GM23338 (cell line): ENCODE measurements at regions not wholly inside any gene's neighbourhood (a gene's known extent, or its start where the extent isn't known, plus 50 kb on each side); places are given as distances from the start of the nearest gene placed in this dataset.

Experiments used
- EZH2 ChIP-seq: fragments of 200-600 bp; sonication (generic); IDR thresholded peaks from one replicate; pipeline ENCODE4 v1.8.0; 2017; ENCODE audit warnings: antibody characterized with exemption, mild to moderate bottlenecking, low read depth; ENCODE audit not compliant: unreplicated experiment
- EZH2phosphoT487 ChIP-seq: fragments of 200-600 bp; sonication (generic); IDR thresholded peaks from one replicate; pipeline ENCODE4 v1.8.1; 2018; ENCODE audit warnings: antibody characterized with exemption; ENCODE audit not compliant: unreplicated experiment
- TF ChIP-seq, protein P1 (sequence below), 2 experiments: fragments of 200-600 bp in 1 of 2; sonication (generic) in 1 of 2; conservative IDR thresholded peaks; 2 replicates each; pipeline versions ENCODE4 v1.5.1 to v1.6.1; 2016 to 2017; ENCODE audit warnings: antibody characterized with exemption in 2 of 2, low read depth in 2 of 2, mild to moderate bottlenecking in 2 of 2, moderate library complexity in 1 of 2
- TF ChIP-seq, protein P2 (sequence below): fragments of 250-450 bp; sonication (Bioruptor Pico); IDR thresholded peaks from 2 replicates; pipeline ENCODE4 v1.5.0; 2020; ENCODE audit warnings: mild to moderate bottlenecking, moderate library complexity
- TF ChIP-seq, protein P3 (sequence below): IDR thresholded peaks from one replicate; pipeline ENCODE4 v1.6.1; 2018; ENCODE audit warnings: antibody characterized with exemption; ENCODE audit not compliant: unreplicated experiment

DNA sequence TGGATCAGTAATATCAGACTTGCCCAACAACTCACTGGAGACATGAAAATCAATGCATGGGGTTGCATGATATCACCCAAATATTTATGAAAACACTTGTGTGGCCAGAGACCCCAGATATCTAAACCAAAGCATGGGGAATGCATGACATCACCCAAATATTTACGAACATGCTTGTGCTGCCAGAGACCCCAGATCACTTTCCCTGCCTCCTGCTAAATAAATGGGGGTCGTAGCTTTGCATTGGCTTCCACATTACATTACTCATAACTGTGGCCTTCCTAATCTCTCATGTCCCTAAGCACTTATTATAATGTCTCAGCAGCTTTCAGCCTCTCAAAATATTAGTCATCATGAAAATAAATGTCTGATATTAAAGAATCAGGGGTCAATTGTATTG, 838.0 kb upstream of the DEFB115 start:
- TF ChIP-seq, protein P1, sequence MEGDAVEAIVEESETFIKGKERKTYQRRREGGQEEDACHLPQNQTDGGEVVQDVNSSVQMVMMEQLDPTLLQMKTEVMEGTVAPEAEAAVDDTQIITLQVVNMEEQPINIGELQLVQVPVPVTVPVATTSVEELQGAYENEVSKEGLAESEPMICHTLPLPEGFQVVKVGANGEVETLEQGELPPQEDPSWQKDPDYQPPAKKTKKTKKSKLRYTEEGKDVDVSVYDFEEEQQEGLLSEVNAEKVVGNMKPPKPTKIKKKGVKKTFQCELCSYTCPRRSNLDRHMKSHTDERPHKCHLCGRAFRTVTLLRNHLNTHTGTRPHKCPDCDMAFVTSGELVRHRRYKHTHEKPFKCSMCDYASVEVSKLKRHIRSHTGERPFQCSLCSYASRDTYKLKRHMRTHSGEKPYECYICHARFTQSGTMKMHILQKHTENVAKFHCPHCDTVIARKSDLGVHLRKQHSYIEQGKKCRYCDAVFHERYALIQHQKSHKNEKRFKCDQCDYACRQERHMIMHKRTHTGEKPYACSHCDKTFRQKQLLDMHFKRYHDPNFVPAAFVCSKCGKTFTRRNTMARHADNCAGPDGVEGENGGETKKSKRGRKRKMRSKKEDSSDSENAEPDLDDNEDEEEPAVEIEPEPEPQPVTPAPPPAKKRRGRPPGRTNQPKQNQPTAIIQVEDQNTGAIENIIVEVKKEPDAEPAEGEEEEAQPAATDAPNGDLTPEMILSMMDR (conservative IDR thresholded peaks at IDR 0.05; ENCODE audit: low read depth in 2 of 2): no peak
- TF ChIP-seq, protein P2, sequence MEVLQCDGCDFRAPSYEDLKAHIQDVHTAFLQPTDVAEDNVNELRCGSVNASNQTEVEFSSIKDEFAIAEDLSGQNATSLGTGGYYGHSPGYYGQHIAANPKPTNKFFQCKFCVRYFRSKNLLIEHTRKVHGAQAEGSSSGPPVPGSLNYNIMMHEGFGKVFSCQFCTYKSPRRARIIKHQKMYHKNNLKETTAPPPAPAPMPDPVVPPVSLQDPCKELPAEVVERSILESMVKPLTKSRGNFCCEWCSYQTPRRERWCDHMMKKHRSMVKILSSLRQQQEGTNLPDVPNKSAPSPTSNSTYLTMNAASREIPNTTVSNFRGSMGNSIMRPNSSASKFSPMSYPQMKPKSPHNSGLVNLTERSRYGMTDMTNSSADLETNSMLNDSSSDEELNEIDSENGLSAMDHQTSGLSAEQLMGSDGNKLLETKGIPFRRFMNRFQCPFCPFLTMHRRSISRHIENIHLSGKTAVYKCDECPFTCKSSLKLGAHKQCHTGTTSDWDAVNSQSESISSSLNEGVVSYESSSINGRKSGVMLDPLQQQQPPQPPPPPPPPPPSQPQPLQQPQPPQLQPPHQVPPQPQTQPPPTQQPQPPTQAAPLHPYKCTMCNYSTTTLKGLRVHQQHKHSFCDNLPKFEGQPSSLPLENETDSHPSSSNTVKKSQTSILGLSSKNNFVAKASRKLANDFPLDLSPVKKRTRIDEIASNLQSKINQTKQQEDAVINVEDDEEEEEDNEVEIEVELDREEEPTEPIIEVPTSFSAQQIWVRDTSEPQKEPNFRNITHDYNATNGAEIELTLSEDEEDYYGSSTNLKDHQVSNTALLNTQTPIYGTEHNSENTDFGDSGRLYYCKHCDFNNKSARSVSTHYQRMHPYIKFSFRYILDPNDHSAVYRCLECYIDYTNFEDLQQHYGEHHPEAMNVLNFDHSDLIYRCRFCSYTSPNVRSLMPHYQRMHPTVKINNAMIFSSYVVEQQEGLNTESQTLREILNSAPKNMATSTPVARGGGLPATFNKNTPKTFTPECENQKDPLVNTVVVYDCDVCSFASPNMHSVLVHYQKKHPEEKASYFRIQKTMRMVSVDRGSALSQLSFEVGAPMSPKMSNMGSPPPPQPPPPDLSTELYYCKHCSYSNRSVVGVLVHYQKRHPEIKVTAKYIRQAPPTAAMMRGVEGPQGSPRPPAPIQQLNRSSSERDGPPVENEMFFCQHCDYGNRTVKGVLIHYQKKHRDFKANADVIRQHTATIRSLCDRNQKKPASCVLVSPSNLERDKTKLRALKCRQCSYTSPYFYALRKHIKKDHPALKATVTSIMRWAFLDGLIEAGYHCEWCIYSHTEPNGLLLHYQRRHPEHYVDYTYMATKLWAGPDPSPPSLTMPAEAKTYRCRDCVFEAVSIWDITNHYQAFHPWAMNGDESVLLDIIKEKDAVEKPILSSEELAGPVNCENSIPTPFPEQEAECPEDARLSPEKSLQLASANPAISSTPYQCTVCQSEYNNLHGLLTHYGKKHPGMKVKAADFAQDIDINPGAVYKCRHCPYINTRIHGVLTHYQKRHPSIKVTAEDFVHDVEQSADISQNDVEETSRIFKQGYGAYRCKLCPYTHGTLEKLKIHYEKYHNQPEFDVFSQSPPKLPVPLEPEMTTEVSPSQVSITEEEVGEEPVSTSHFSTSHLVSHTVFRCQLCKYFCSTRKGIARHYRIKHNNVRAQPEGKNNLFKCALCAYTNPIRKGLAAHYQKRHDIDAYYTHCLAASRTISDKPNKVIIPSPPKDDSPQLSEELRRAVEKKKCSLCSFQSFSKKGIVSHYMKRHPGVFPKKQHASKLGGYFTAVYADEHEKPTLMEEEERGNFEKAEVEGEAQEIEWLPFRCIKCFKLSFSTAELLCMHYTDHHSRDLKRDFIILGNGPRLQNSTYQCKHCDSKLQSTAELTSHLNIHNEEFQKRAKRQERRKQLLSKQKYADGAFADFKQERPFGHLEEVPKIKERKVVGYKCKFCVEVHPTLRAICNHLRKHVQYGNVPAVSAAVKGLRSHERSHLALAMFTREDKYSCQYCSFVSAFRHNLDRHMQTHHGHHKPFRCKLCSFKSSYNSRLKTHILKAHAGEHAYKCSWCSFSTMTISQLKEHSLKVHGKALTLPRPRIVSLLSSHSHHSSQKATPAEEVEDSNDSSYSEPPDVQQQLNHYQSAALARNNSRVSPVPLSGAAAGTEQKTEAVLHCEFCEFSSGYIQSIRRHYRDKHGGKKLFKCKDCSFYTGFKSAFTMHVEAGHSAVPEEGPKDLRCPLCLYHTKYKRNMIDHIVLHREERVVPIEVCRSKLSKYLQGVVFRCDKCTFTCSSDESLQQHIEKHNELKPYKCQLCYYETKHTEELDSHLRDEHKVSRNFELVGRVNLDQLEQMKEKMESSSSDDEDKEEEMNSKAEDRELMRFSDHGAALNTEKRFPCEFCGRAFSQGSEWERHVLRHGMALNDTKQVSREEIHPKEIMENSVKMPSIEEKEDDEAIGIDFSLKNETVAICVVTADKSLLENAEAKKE (CRISPR knock-in tag): no peak
- TF ChIP-seq EZH2phosphoT487: no peak
- TF ChIP-seq, protein P3, sequence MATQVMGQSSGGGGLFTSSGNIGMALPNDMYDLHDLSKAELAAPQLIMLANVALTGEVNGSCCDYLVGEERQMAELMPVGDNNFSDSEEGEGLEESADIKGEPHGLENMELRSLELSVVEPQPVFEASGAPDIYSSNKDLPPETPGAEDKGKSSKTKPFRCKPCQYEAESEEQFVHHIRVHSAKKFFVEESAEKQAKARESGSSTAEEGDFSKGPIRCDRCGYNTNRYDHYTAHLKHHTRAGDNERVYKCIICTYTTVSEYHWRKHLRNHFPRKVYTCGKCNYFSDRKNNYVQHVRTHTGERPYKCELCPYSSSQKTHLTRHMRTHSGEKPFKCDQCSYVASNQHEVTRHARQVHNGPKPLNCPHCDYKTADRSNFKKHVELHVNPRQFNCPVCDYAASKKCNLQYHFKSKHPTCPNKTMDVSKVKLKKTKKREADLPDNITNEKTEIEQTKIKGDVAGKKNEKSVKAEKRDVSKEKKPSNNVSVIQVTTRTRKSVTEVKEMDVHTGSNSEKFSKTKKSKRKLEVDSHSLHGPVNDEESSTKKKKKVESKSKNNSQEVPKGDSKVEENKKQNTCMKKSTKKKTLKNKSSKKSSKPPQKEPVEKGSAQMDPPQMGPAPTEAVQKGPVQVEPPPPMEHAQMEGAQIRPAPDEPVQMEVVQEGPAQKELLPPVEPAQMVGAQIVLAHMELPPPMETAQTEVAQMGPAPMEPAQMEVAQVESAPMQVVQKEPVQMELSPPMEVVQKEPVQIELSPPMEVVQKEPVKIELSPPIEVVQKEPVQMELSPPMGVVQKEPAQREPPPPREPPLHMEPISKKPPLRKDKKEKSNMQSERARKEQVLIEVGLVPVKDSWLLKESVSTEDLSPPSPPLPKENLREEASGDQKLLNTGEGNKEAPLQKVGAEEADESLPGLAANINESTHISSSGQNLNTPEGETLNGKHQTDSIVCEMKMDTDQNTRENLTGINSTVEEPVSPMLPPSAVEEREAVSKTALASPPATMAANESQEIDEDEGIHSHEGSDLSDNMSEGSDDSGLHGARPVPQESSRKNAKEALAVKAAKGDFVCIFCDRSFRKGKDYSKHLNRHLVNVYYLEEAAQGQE: no peak
- no peak for TF ChIP-seq EZH2
